GM18526 (cell line): ENCODE measurements at regions not wholly inside any gene's neighbourhood (a gene's known extent, or its start where the extent isn't known, plus 50 kb on each side); places are given as distances from the start of the nearest gene placed in this dataset.

Experiments used
- POLR2A ChIP-seq: IDR thresholded peaks from 3 replicates; pipeline ENCODE4 v1.6.1; 2011; ENCODE audit not compliant: insufficient read length; ENCODE audit errors: extremely low read depth

DNA sequence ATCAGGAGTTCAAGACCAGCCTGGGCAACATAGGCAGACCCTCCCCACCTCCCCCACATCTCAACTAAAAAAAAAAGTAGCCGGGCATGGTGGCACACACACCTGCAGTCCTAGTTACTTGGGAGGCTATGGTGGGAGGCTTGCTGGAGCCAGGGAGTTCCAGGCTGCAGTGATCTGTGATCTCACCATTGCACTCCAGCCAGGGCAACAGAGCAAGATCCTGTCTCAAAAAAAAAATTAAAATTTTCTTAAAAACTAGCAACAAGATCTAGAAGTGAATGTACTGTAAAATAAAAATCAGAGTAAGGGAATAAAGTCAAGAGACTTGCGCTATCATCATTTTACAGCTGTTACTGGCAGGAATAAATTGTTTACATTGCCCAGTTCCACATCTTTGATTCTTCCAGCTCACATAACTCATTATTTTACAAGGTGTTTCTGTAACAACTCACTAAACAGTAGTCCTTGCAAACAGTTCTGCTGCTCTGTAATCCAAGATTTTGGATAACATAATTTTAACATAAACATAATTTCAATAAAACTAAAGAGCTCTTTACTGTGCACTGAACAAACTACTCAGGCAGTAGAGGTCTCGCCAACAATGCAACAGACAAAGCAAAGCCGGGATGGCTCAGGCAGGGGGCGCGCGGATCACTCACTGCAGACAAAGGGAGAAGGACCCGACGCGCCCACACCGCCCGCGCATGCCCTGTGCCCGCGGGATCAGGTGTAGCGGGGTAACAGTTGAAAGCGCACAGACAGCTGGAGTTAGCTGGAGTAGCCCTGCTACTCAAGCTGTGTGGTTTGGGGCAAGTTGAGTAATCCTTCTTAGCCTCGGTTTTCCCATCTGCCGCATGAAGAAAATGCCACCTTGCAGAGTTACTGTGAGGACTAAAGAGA, 73.3 kb upstream of the NFE2L3 start:
- TF ChIP-seq POLR2A, result no peak

DNA sequence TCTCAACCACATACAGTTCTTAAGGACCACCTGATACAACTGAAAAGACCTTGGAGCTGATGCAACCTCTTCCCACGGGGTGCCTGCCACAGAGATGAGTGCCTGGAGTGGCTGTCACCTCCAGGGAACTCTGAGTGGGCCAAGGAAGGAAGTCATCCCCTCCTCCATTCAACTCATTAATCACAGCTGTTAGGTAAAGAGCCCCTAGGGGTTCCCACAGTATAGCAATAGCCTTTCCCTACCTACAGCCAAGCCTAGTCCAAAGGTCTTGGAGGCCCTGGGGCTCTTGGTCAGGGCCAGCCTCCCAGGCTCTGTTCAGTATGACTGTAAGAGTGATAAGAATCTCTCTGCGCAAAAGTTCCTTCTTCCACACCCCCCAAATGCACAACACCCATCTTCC, 70.4 kb upstream of the NFE2L3 start:
- TF ChIP-seq POLR2A, result no peak

DNA sequence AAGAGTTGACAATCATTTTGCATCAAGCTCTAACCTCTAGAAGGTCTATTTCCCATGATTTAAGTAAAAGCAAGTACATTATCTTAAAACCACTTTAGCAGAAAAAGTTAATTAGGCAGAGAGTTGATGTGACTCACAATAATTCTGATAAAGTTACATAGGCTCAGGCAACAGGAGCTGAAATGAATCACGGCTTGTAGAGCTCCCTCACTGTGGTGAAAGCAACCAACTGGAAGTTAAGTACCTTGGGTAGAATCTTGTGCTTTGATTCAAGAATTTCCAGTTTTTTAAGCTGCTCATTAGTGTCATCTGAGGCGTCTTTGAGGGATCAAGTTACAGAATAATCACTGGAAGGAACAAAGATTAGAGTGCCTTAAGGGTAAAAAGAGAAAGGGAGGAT, 68.9 kb upstream of the NFE2L3 start:
- TF ChIP-seq POLR2A, result no peak

DNA sequence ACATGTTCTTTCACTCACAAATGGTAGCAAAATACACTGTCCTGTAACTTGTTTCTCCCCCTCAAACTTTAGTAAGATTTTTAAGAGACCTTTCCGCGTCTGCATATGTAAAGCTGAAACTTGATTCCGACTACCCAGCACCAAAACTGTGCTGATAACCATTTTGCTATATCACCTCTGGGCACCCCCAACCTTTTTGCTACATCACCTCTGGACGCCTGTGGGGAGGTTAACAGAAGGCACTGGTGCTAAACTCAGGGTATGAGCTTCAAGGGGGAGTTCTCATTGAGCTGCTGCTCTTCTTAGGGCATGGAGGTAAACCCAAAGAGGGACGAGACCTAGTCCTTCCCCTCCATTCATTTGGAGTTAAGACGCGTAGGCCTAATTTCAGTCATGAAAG, 67.6 kb upstream of the NFE2L3 start:
- TF ChIP-seq POLR2A, result no peak

DNA sequence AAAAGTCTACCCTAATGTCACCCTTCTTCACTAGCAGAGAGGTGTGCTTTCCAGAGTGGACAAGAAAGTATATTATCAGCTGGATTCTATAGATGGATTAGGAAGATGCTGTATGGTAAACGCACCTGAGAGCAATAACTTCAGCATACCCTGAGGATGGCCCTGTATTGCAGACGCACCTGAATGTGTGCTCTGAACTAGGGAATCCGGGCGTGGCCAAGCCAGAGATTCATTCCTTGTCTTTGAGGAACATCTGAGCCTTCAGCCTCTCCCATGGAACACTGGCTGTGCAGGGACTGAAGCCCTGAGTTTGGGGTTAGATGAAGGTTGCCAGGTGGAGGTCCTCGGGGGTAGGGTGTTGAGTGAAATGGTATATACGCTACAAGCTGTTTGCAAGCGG, 66.2 kb upstream of the NFE2L3 start:
- TF ChIP-seq POLR2A, result no peak

DNA sequence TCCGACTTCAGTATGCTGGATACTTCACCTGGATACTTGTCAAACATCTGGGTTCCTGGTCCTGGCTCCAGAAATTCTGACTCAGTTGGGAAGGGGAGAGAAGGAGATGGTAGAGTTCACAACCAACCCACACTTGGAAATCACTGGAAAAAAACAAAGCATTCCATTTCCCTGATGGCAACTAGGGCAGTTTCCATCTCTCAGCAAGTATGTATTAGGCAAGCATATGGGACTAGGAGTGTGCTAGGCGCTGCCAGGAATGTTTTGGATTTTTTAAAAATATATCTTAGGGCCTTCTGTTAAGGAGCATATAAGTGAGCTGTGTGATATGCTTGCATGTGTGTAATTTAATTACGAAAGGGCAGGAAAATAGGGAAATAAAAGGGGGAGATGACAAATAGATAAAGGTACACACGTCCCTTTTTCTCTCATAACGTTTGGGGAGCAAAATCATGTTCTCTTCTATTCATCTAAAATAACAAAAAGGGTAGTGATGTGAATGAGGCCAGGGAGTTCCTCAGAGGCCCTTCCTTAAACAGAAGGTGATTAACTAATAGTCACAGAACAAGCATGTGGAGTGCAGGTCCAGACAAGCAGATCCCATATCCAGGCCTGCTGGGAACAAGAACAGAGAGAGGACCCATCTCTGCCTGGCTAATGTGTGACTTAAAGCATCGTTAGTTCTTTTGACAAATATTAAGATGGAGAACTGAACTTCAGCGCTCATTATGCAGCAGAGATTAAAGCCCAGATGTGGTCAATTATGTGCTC, 64.5 kb upstream of the NFE2L3 start:
- TF ChIP-seq POLR2A, result no peak

DNA sequence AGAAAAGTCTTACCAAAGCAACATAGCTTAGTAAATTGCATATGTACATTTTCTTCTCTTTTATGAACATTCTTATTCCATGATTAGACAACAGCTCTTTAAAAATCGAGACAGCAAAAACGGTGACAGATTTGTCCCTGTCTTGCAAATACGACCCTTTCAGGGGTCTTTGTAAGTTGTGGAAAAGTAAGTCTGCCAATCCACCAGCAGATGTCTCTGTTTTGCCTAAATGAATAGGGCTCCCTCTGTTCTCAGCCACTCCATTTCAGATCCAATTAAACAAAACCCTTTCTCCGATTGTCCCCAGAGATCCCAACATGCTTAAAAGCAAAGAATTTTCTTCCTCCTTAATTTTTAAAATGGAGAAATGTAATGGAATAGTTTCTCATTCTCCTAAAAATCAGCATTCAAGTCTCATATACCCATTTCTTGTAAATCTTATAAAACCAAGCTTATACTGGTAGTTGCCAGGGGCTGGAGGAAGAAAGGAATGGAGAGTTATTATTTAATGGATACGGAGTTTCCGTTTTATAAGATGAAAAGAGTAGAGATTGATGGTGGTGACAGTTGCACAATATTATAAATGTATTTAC, 61.0 kb upstream of the NFE2L3 start:
- no peak for TF ChIP-seq POLR2A

DNA sequence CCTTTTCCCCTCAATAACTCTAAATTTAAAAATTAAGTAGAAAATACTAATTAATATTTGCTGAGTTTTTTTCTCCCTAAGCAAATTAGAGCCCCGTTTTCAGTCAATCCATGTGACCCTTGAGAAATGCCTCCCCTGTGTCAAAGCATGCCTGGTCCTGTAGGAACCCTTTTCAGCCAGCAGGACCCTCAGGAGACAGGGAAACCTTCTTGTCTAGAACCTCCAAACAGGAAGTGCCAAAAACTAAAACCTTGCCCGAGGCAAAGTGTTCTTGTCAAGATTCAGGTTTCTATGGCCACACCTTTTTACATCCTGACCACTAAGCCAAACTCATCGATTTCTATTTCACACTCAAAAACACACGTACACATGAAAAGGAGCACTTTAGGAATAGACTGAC, 60.1 kb upstream of the NFE2L3 start:
- TF ChIP-seq POLR2A, result no peak

DNA sequence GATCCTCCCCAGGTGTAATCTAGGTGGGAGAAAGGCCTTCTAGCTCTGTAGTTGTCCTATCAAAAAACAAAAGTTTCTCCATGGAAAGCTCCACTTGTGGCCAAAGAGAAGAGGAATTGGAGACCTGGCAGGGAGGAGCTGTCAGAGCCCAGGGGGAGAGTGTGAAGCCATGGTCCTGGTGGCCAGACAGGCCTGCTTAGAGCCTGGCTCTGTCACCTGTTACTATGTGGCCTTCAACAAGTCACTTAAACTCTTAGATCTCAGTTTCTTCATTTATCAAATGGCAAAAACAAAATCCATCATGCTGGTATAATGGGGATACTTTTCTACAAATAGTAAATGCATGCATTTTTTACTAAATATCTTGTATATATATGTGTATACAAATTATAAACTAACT, 59.0 kb upstream of the NFE2L3 start:
- TF ChIP-seq POLR2A, result no peak

DNA sequence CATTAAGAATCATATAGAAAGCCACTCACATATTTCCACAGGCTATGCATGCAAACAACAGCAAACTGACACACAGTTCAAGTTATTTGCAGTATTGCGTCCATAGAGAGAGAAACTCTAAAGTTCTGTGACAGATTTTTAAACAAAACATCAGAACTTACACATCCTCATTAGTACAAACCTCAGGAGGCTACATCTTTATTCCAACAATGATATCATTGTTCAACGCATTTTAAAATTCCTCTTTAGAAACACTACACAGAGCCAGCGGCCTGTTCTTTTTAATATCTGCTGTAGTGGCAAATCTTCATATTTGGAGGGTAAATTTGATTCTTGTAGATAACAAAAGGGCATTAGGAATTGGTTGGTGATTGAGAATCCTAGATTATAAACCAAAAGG, 55.9 kb upstream of the NFE2L3 start:
- no peak for TF ChIP-seq POLR2A

DNA sequence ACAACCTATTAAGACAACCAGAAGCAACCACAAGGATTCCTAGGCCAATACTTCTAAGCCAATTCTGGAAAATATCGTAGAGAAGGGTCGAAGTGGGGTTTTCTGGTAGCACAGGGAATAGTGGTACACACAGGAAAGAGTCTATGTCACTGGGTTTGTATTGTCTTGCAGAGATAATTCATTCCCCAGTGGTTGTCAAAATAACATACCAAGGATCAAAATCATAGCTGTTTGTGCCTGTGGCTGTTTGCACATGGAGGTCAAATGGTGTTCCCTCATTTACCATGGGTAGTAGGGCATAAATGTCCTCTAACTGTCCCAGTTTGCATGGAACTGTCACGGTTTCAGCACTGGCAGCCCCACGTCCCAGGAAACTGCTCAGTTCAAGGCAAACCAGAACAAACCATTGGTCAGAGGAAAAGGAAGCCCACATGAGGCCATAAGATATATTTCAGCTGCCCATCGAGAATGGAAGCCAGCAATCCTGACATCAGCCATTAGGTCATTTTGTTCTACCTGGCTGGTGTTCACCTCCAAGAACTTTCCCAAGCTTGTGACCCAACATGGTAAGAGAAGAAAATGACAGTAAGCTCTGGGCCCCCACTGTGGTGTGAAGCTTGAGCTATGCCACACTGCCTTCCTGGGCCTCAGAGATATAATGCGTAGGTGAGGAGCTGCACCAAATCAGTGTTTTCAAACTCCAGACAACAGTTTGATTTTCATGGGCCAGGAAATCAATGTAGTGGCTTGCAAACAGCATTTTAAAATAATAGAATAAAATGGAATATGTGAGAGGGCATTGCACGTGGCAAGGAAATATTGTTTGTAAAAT, 53.9 kb upstream of the NFE2L3 start:
- no peak for TF ChIP-seq POLR2A

DNA sequence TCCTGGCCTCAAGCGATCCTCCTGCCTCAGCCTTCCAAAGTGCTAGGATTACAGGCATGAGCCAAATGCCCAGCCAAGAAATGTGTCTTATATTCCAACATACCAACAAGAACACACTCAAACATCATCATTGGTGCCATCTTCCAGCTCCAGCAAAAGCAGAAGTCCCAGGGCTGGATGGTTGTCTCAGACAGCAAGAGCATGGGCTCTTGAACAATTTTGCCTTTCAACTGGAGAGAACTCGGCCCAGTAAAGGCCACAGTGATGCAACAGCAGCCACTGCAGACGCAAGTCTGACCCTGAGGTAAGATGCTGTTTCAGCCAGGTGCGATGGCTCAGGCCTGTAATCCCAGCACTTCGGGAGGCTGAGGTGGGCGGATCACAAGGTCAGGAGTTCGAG, 52.8 kb upstream of the NFE2L3 start:
- no peak for TF ChIP-seq POLR2A

DNA sequence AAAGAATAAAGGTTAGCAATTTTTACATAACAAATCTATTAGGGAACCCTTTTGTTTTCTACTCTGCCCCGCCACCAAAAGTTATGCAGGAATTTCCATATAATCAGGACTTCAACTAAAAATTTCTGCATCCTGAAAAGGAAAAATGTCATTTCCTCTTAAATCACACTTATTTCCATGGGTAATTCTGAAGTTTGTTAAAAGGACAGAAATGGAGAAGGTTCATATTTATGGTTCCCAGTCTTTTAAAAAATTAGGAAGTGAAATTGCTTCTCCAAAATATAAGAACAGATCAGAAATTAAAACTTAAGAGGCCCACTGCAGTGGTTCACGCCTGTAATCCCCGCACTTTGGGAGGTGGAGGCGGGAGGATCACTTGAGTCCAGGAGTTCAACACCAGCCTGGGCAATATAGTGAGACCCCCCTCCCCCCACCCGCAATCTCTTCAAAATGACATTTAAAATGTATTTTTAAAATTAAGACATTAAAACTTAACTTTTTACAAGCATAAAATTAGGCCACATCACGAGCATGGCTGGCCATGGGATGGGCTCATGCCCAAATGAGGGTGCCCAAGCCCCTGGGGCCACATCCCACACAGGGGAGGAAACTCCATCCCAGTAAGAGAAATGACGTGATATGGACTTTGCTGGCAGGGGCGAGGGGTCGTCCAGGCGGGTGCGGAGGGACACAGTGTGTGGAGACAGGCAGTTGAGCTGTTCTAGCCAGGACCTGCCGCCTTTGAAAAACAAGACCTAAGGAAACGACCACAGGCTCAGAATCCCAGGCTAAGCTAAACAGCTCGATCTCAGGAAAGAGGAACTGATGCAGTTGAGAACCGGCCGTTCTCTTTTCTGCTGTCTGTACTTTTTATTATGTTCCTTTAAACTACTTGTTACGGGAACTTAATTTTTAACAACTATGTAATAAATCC, 51.3 kb upstream of the NFE2L3 start:
- no peak for TF ChIP-seq POLR2A
